ENCODE measurements at regions not wholly inside any gene's neighbourhood (a gene's known extent, or its start where the extent isn't known, plus 50 kb on each side); places are given as distances from the start of the nearest gene placed in this dataset.

- Histone ChIP-seq H3K36me3 (ENCODE audit: control insufficient read depth in 3 of 3, insufficient read depth in 2 of 3, low read depth in 1 of 3, low read length in 3 of 3) (no peaks in the 10 kb centered on the region), H3K27me3 (ENCODE audit: control insufficient read depth in 3 of 3, insufficient read depth in 3 of 3, low read length in 3 of 3) (no peaks in the 10 kb centered on the region), H3K4me1 (ENCODE audit: control insufficient read depth in 3 of 3, insufficient read depth in 2 of 3, low read depth in 1 of 3, low read length in 2 of 3) (no peaks in the 10 kb centered on the region), H3K27ac (ENCODE audit: low read depth in 1 of 3, low read length in 2 of 3) (no peak overlapping the region), H3K9me3 (ENCODE audit: control insufficient read depth in 2 of 2, insufficient read depth in 1 of 2, low read depth in 1 of 2, low read length in 1 of 2) (no peaks in the 10 kb centered on the region), H3K4me3 (ENCODE audit: low read depth in 1 of 3, low read length in 3 of 3) (no peak overlapping the region)
- DNase-seq (no peak), FAIRE-seq (no peak)
- WGBS, 3 donors, result 88 to 91% (median 90%) methylated on average over 3 of the region's 3 CpGs
Observed at GRCh38 chr1:60560701-60561100, 487.1 kb upstream of the C1orf87 start.

GRCh38 chr1:60558236-60558635 lies 484.7 kb upstream of the C1orf87 start:
- 50 to 64% (median 55%) methylated on average over 2 of the region's 2 CpGs for WGBS, 3 donors

GRCh38 chr1:60553730-60554129 lies 480.2 kb upstream of the C1orf87 start:
- WGBS, 3 donors, result 84 to 96% (median 91%) methylated on average over 2 of the region's 2 CpGs
- Histone ChIP-seq H3K36me3 (ENCODE audit: control insufficient read depth in 3 of 3, insufficient read depth in 2 of 3, low read depth in 1 of 3, low read length in 3 of 3) (no peaks in the 10 kb centered on the region), H3K4me3 (ENCODE audit: low read depth in 1 of 3, low read length in 3 of 3) (no peak overlapping the region), H3K4me1 (ENCODE audit: control insufficient read depth in 3 of 3, insufficient read depth in 2 of 3, low read depth in 1 of 3, low read length in 2 of 3) (no peaks in the 10 kb centered on the region), H3K27me3 (ENCODE audit: control insufficient read depth in 3 of 3, insufficient read depth in 3 of 3, low read length in 3 of 3) (no peaks in the 10 kb centered on the region), H3K9me3 (ENCODE audit: control insufficient read depth in 2 of 2, insufficient read depth in 1 of 2, low read depth in 1 of 2, low read length in 1 of 2) (no peaks in the 10 kb centered on the region), H3K27ac (ENCODE audit: low read depth in 1 of 3, low read length in 2 of 3) (no peak overlapping the region)
- FAIRE-seq, result peak; percentile 95
- no peak for DNase-seq

More at GRCh38 chr1:60558236-60558635, 484.7 kb upstream of the C1orf87 start:
- H3K27me3 ChIP-seq (ENCODE audit: control insufficient read depth in 3 of 3, insufficient read depth in 3 of 3, low read length in 3 of 3), result no peaks in the 10 kb centered on the region
- H3K4me1 ChIP-seq (ENCODE audit: control insufficient read depth in 3 of 3, insufficient read depth in 2 of 3, low read depth in 1 of 3, low read length in 2 of 3), result no peaks in the 10 kb centered on the region
- no peaks in the 10 kb centered on the region for H3K36me3 ChIP-seq (ENCODE audit: control insufficient read depth in 3 of 3, insufficient read depth in 2 of 3, low read depth in 1 of 3, low read length in 3 of 3)
- DNase-seq (no peak), FAIRE-seq (no peak)
- H3K9me3 ChIP-seq (ENCODE audit: control insufficient read depth in 2 of 2, insufficient read depth in 1 of 2, low read depth in 1 of 2, low read length in 1 of 2), result no peaks in the 10 kb centered on the region
- H3K4me3 ChIP-seq (ENCODE audit: low read depth in 1 of 3, low read length in 3 of 3), result no peak overlapping the region
- H3K27ac ChIP-seq (ENCODE audit: low read depth in 1 of 3, low read length in 2 of 3), result no peak overlapping the region

- H3K36me3 ChIP-seq (ENCODE audit: control insufficient read depth in 3 of 3, insufficient read depth in 2 of 3, low read depth in 1 of 3, low read length in 3 of 3), result no peaks in the 10 kb centered on the region
- no peak for DNase-seq
- H3K9me3 ChIP-seq (ENCODE audit: control insufficient read depth in 2 of 2, insufficient read depth in 1 of 2, low read depth in 1 of 2, low read length in 1 of 2), result no peaks in the 10 kb centered on the region
- no peak overlapping the region for H3K27ac ChIP-seq (ENCODE audit: low read depth in 1 of 3, low read length in 2 of 3)
- H3K4me1 ChIP-seq (ENCODE audit: control insufficient read depth in 3 of 3, insufficient read depth in 2 of 3, low read depth in 1 of 3, low read length in 2 of 3), result no peaks in the 10 kb centered on the region
- no peaks in the 10 kb centered on the region for H3K27me3 ChIP-seq (ENCODE audit: control insufficient read depth in 3 of 3, insufficient read depth in 3 of 3, low read length in 3 of 3)
- H3K4me3 ChIP-seq (ENCODE audit: low read depth in 1 of 3, low read length in 3 of 3), result no peak overlapping the region
- 81 to 87% (median 86%) methylated on average over 4 of the region's 4 CpGs for WGBS, 3 donors
- FAIRE-seq, result no peak
Observed at GRCh38 chr1:60547821-60548220, 474.3 kb upstream of the C1orf87 start.

GRCh38 chr1:60541831-60542532 lies 468.4 kb upstream of the C1orf87 start:
- no peak for FAIRE-seq
- Histone ChIP-seq H3K27me3 (ENCODE audit: control insufficient read depth in 3 of 3, insufficient read depth in 3 of 3, low read length in 3 of 3) (no peaks in the 10 kb centered on the region), H3K4me3 (ENCODE audit: low read depth in 1 of 3, low read length in 3 of 3) (no peak overlapping the region), H3K36me3 (ENCODE audit: control insufficient read depth in 3 of 3, insufficient read depth in 2 of 3, low read depth in 1 of 3, low read length in 3 of 3) (no peaks in the 10 kb centered on the region), H3K4me1 (ENCODE audit: control insufficient read depth in 3 of 3, insufficient read depth in 2 of 3, low read depth in 1 of 3, low read length in 2 of 3) (no peaks in the 10 kb centered on the region), H3K27ac (ENCODE audit: low read depth in 1 of 3, low read length in 2 of 3) (no peak overlapping the region), H3K9me3 (ENCODE audit: control insufficient read depth in 2 of 2, insufficient read depth in 1 of 2, low read depth in 1 of 2, low read length in 1 of 2) (no peaks in the 10 kb centered on the region)
- no peak for DNase-seq
- WGBS, 3 donors, result 60 to 68% (median 65%) methylated on average over 2 of the region's 2 CpGs

DNA sequence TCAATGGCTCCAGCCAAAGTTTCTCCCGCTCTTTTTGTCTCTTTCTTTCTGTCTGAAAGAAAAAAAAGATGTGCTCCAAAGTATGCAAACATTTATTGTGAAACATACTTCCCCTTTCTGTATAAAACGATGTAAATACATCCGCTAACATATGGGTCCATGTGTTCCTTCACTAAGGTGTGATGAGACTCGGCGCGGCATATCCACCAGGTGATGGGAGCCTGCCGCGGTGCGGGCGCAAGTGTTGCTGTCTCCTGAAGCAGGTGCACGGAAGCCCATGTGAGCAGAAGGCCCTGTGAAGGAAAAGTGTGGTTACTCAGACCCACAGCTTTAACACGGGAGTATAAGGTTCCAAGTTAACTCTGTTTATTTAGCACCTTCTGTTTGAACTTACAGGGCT lies 466.6 kb upstream of the C1orf87 start:
- DNase-seq (no peak), FAIRE-seq (no peak)
- whole genome bisulfite sequencing, 3 donors, result 87 to 88% (median 88%) methylated on average over 12 of the region's 12 CpGs

GRCh38 chr1:60535713-60536112 lies 462.1 kb upstream of the C1orf87 start:
- no peaks in the 10 kb centered on the region for H3K27me3 ChIP-seq (ENCODE audit: control insufficient read depth in 3 of 3, insufficient read depth in 3 of 3, low read length in 3 of 3)
- FAIRE-seq (no peak), DNase-seq (no peak)
- no peaks in the 10 kb centered on the region for H3K9me3 ChIP-seq (ENCODE audit: control insufficient read depth in 2 of 2, insufficient read depth in 1 of 2, low read depth in 1 of 2, low read length in 1 of 2)
- H3K27ac ChIP-seq (ENCODE audit: low read depth in 1 of 3, low read length in 2 of 3), result no peak overlapping the region
- H3K36me3 ChIP-seq (ENCODE audit: control insufficient read depth in 3 of 3, insufficient read depth in 2 of 3, low read depth in 1 of 3, low read length in 3 of 3), result no peaks in the 10 kb centered on the region
- H3K4me3 ChIP-seq (ENCODE audit: low read depth in 1 of 3, low read length in 3 of 3), result no peak overlapping the region
- WGBS, 3 donors, result 66 to 72% (median 72%) methylated on average over 2 of the region's 2 CpGs
- H3K4me1 ChIP-seq (ENCODE audit: control insufficient read depth in 3 of 3, insufficient read depth in 2 of 3, low read depth in 1 of 3, low read length in 2 of 3), result no peaks in the 10 kb centered on the region

More for the DNA sequence above, 466.6 kb upstream of the C1orf87 start:
- Histone ChIP-seq H3K27ac (ENCODE audit: low read depth in 1 of 3, low read length in 2 of 3) (no peak overlapping the region), H3K36me3 (ENCODE audit: control insufficient read depth in 3 of 3, insufficient read depth in 2 of 3, low read depth in 1 of 3, low read length in 3 of 3) (no peaks in the 10 kb centered on the region), H3K4me1 (ENCODE audit: control insufficient read depth in 3 of 3, insufficient read depth in 2 of 3, low read depth in 1 of 3, low read length in 2 of 3) (no peaks in the 10 kb centered on the region), H3K4me3 (ENCODE audit: low read depth in 1 of 3, low read length in 3 of 3) (no peak overlapping the region), H3K27me3 (ENCODE audit: control insufficient read depth in 3 of 3, insufficient read depth in 3 of 3, low read length in 3 of 3) (no peaks in the 10 kb centered on the region), H3K9me3 (ENCODE audit: control insufficient read depth in 2 of 2, insufficient read depth in 1 of 2, low read depth in 1 of 2, low read length in 1 of 2) (no peaks in the 10 kb centered on the region)

DNA sequence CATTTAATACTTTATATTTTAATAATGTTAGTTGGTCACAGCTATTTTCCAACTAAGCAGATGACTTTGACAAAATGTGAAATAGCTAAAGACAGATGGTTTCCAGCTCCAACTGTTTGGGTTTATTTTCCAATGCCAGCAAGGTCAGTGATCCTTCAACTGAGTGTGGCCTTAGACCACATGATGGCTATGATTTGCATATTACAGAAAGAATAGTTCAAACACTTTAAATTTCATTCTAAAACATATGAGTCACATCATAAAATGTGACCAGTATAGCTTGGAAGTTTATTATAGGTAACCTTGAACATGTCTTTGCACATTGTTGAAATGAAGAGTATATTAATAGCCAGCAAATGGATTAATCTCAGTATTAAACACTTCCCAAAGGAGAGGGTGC lies 454.0 kb upstream of the C1orf87 start:
- Histone ChIP-seq H3K27me3 (ENCODE audit: control insufficient read depth in 3 of 3, insufficient read depth in 3 of 3, low read length in 3 of 3) (no peaks in the 10 kb centered on the region), H3K4me1 (ENCODE audit: control insufficient read depth in 3 of 3, insufficient read depth in 2 of 3, low read depth in 1 of 3, low read length in 2 of 3) (no peaks in the 10 kb centered on the region), H3K36me3 (ENCODE audit: control insufficient read depth in 3 of 3, insufficient read depth in 2 of 3, low read depth in 1 of 3, low read length in 3 of 3) (no peaks in the 10 kb centered on the region), H3K27ac (ENCODE audit: low read depth in 1 of 3, low read length in 2 of 3) (no peak overlapping the region), H3K9me3 (ENCODE audit: control insufficient read depth in 2 of 2, insufficient read depth in 1 of 2, low read depth in 1 of 2, low read length in 1 of 2) (no peaks in the 10 kb centered on the region), H3K4me3 (ENCODE audit: low read depth in 1 of 3, low read length in 3 of 3) (no peak overlapping the region)
- no peak for FAIRE-seq
- DNase-seq, result no peak

GRCh38 chr1:60516996-60517395 lies 443.4 kb upstream of the C1orf87 start:
- H3K4me1 ChIP-seq (ENCODE audit: control insufficient read depth in 3 of 3, insufficient read depth in 2 of 3, low read depth in 1 of 3, low read length in 2 of 3), result no peaks in the 10 kb centered on the region
- FAIRE-seq, result no peak
- H3K4me3 ChIP-seq (ENCODE audit: low read depth in 1 of 3, low read length in 3 of 3), result no peak overlapping the region
- H3K27me3 ChIP-seq (ENCODE audit: control insufficient read depth in 3 of 3, insufficient read depth in 3 of 3, low read length in 3 of 3), result no peaks in the 10 kb centered on the region
- H3K9me3 ChIP-seq (ENCODE audit: control insufficient read depth in 2 of 2, insufficient read depth in 1 of 2, low read depth in 1 of 2, low read length in 1 of 2), result no peaks in the 10 kb centered on the region
- WGBS, 3 donors, result 60 to 69% (median 65%) methylated on average over 3 of the region's 3 CpGs
- no peak overlapping the region for H3K27ac ChIP-seq (ENCODE audit: low read depth in 1 of 3, low read length in 2 of 3)
- no peak for DNase-seq
- H3K36me3 ChIP-seq (ENCODE audit: control insufficient read depth in 3 of 3, insufficient read depth in 2 of 3, low read depth in 1 of 3, low read length in 3 of 3), result no peaks in the 10 kb centered on the region
